ENCODE measurements at regions not wholly inside any gene's neighbourhood (a gene's known extent, or its start where the extent isn't known, plus 50 kb on each side); places are given as distances from the start of the nearest gene placed in this dataset.

DNA sequence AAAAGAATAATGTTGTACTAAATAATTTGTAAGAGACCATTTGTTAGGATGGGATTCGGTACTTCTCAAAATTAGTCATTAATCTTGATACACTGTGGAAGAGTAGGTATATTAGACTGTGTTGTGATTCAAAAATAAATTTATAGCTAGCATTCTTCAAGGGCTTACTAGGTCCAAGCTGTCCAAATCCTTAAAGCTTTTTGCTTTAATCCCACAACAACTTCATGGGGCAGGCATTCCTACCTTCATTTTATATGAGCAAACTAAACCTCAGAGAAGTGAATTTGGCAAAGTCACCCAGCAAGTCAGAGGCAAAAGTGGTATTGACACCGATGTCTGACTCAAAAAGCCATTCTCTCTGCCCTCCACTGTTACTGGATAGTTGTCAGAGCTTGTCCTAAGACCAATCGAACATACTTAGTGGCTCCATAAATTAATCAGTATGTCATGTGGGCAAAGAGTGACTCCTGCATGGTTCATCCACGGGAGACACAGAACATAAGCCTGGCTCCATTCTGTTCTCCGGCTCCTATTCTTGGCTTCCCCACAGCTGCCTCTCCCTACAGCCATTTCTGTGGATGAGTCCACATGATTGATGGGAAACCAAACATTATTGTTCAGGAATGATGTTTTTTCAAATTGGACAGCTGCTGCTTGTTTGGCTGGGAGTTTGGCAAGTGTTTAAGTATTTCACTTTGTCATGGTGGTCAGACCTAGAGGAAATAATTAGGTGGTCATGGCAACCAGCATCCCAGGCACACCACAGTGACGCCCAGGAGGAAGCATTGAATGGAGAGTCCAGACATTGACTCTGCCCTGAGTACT lies 133.4 kb upstream of the FGGY start:
- TF ChIP-seq ZNF274 (IDR thresholded peaks at IDR 0.05; ENCODE audit: low read depth, low read length) (no peak), YY1 (IDR thresholded peaks at IDR 0.05; ENCODE audit: insufficient read depth, insufficient read length) (no peak), SUZ12 (IDR thresholded peaks at IDR 0.05; ENCODE audit: extremely low read depth, insufficient read depth, insufficient read length) (no peak)
